ENCODE measurements at regions not wholly inside any gene's neighbourhood (a gene's known extent, or its start where the extent isn't known, plus 50 kb on each side); places are given as distances from the start of the nearest gene placed in this dataset.
"Not testable (repeated sequence)": the region's sequence is repeated elsewhere in the genome, so short reads cannot be mapped to it uniquely, and the experiment has no call there.

DNA sequence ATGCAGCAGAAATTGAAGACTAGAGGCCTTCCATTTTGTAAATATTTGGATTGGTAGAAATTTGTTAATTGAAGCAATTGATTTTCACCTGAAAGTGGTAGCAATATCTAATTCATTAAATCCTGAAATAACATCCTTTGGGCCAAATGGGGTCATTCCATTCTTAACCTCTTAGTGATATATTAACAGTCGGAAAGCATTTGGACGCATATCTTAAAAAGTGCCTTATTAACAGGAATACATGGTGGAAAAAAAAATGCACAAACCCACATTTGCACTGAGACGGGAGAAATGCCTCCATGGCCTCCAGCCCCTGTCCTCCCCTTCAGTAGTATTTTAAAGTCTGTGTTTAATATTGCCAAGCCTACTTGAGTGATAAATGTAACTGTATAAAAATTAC, 205.5 kb downstream of the TFAP2B start:
- no peaks in the 10 kb centered on the region for H3K36me3 ChIP-seq
- H3K9me3 ChIP-seq (replicated peaks), result no peaks in the 10 kb centered on the region
- H3K27ac ChIP-seq, result peak overlapping the region; percentile 56; the same call in 1 of the 2 replicates
- H3K27me3 ChIP-seq (replicated peaks), result no peaks in the 10 kb centered on the region
- no peak overlapping the region for H3K4me3 ChIP-seq
- no peak for DNase-seq (ENCODE audit: low read depth in 1 of 2, low spot score in 2 of 2)
- peaks cover 61% of the 10 kb centered on the region for H3K4me1 ChIP-seq (replicated peaks)

DNA sequence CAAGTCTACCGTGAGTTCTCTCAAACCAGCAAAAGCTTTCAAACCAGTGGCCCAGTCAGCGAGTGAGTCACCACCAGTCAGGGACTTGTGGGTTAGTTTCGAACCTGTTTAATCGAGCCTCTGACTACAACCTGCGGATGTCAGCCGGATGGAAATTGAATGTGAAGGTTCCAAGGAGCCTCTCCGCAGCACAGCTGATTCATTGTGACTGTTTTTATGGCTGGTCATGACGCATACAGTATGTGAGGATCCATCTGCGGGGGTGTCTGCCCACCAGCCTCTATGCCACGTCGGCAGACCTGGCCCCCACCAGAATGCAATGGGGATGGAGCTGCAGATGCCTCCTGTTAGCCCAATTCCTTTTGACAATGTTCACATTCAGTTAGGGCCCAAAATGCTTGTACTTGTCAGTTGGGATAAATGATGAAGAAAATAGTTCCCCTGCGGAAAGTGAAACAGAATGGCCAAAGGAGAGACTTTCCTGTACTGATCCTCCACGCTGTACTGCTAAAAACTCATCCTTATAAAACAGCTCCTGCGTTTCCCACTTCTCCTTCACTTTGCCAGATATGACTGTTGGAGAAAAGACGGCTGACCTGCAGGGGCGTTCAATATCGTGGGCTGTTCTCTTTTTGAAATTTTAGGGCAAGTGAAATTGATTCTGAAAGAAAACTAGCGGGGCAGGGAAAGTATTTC, 206.6 kb downstream of the TFAP2B start:
- peaks cover 72% of the 10 kb centered on the region for H3K4me1 ChIP-seq (replicated peaks)
- H3K4me3 ChIP-seq, result no peak overlapping the region
- H3K9me3 ChIP-seq (replicated peaks), result no peaks in the 10 kb centered on the region
- DNase-seq (ENCODE audit: low read depth in 1 of 2, low spot score in 2 of 2), result peak; percentile 76 to 79
- H3K27ac ChIP-seq, result peak overlapping the region; percentile 56
- H3K36me3 ChIP-seq, result no peaks in the 10 kb centered on the region
- no peaks in the 10 kb centered on the region for H3K27me3 ChIP-seq (replicated peaks)

- H3K4me1 ChIP-seq (replicated peaks), result peaks cover 66% of the 10 kb centered on the region
- H3K9me3 ChIP-seq (replicated peaks), result no peaks in the 10 kb centered on the region
- DNase-seq (ENCODE audit: low read depth in 1 of 2, low spot score in 2 of 2), result peak in 1 of 2 experiments; percentile 52
- H3K27ac ChIP-seq, result peak overlapping the region; percentile 83
- no peak overlapping the region for H3K4me3 ChIP-seq
- no peaks in the 10 kb centered on the region for H3K36me3 ChIP-seq
- no peaks in the 10 kb centered on the region for H3K27me3 ChIP-seq (replicated peaks)
These were observed 208.8 kb downstream of the TFAP2B start for GRCh38 chr6:51027283-51028065.

DNA sequence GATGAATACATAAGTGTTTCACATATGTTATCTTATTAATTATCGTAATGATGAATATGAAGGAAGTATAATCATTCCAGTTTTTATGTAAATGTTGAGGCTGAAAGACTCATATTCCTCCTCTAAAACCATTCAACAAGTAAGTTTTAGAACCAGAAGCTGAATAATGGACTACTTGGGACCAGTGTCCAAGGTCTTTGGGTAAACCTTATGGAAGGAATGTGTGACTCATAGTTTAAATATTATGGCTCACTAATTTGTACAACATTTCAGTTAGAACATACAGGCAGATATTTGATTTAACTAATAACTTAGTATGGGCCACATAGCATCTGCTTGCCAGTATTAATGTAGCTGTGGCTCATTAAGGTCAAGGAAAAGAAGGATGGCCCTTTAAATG, 209.6 kb downstream of the TFAP2B start:
- Histone ChIP-seq H3K27ac (peak overlapping the region; percentile 83), H3K4me3 (no peak overlapping the region), H3K4me1 (replicated peaks) (peaks cover 66% of the 10 kb centered on the region), H3K9me3 (replicated peaks) (no peaks in the 10 kb centered on the region), H3K27me3 (replicated peaks) (no peaks in the 10 kb centered on the region), H3K36me3 (no peaks in the 10 kb centered on the region)
- peak in 1 of 2 experiments; percentile 61 for DNase-seq (ENCODE audit: low read depth in 1 of 2, low spot score in 2 of 2)

GRCh38 chr6:51029561-51029960, 210.9 kb downstream of the TFAP2B start:
- no peaks in the 10 kb centered on the region for H3K36me3 ChIP-seq
- peak overlapping the region; percentile 83 for H3K27ac ChIP-seq
- no peaks in the 10 kb centered on the region for H3K9me3 ChIP-seq (replicated peaks)
- peak in 1 of 2 experiments; percentile 31 for DNase-seq (ENCODE audit: low read depth in 1 of 2, low spot score in 2 of 2)
- H3K4me1 ChIP-seq (replicated peaks), result peaks cover 55% of the 10 kb centered on the region
- H3K4me3 ChIP-seq, result no peak overlapping the region
- H3K27me3 ChIP-seq (replicated peaks), result no peaks in the 10 kb centered on the region

DNA sequence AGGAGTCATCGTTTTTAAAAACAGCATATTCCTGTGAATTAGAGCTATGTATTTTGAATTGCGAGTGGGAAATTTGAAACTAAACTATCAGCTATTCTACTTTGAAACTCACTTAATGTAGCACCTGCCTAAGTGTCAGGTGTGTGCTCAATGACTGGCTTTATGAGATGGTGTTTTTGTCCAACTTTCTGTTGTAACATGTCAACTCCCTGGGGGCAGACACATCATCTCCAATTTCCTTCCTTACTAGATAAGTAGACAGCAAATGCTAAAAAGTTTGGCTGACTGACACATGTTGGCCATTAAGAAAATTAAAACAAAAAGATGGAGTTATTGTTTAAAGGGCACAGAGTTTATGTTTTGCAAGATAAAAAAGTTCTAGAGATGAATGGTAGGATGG, 226.9 kb downstream of the TFAP2B start:
- H3K4me1 ChIP-seq (replicated peaks), result no peaks in the 10 kb centered on the region
- DNase-seq (ENCODE audit: low read depth in 1 of 2, low spot score in 2 of 2), result no peak
- no peak overlapping the region for H3K4me3 ChIP-seq
- H3K27ac ChIP-seq, result no peak overlapping the region
- no peaks in the 10 kb centered on the region for H3K27me3 ChIP-seq (replicated peaks)
- no peaks in the 10 kb centered on the region for H3K9me3 ChIP-seq (replicated peaks)
- no peaks in the 10 kb centered on the region for H3K36me3 ChIP-seq

- H3K4me3 ChIP-seq, result no peak overlapping the region
- DNase-seq (ENCODE audit: low read depth in 1 of 2, low spot score in 2 of 2), result no peak
- H3K36me3 ChIP-seq, result no peaks in the 10 kb centered on the region
- H3K4me1 ChIP-seq (replicated peaks), result no peaks in the 10 kb centered on the region
- no peak overlapping the region for H3K27ac ChIP-seq
- no peaks in the 10 kb centered on the region for H3K27me3 ChIP-seq (replicated peaks)
- H3K9me3 ChIP-seq (replicated peaks), result no peaks in the 10 kb centered on the region
These were observed 230.8 kb downstream of the TFAP2B start for GRCh38 chr6:51049288-51049982.

DNA sequence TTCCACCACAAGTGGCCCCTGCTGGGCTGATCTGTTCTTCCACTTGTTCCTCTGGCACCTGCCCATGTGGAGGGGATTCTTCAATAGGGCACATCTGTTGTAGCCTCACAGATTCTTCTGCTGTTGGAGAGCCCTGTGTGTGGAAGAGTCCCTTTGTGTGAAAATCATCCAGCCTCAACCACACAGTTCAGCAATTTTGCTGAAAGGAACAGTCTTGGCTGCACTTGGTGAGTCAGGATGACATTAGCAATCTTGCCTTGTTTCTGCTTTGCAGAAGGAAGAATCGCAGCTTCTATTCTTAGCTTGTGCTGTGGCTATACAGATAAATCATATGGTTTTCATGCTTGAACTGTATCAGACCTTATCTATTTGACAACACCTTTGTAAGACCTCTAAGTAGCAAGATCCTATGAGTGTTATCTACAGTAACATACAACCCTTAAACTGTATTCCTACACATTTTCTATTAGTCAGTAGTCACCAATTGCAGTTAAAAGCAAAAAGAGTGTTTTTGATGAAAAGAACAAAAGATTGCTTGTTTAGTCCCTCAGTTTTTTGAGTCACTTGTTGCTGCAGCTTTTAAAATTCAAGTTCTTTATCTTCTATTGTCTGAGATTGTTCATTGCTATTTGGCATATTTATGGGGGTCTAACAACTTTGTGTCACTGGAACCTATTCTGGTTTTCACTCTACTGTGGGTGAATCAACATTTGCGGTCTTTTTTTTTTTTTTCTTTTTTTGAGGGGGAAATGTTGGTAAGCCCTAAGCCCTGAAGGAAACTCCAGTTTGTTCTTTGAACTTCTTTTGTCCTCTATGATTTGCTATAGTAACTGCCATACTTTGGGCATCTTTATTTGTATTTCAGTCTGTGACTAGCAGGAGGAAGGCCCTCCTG, 231.6 kb downstream of the TFAP2B start:
- Histone ChIP-seq H3K4me1 (replicated peaks) (no peaks in the 10 kb centered on the region), H3K27ac (no peak overlapping the region), H3K27me3 (replicated peaks) (no peaks in the 10 kb centered on the region), H3K4me3 (no peak overlapping the region), H3K36me3 (no peaks in the 10 kb centered on the region), H3K9me3 (replicated peaks) (no peaks in the 10 kb centered on the region)
- DNase-seq (ENCODE audit: low read depth in 1 of 2, low spot score in 2 of 2), result no peak

GRCh38 chr6:51052716-51053115, 234.0 kb downstream of the TFAP2B start:
- H3K9me3 ChIP-seq (replicated peaks); H3K27ac ChIP-seq; H3K36me3 ChIP-seq; H3K4me3 ChIP-seq; DNase-seq (ENCODE audit: low read depth in 1 of 2, low spot score in 2 of 2); H3K27me3 ChIP-seq (replicated peaks); H3K4me1 ChIP-seq (replicated peaks): not testable (repeated sequence)

GRCh38 chr6:51055316-51055715, 236.6 kb downstream of the TFAP2B start:
- not testable (repeated sequence) for H3K9me3 ChIP-seq (replicated peaks); H3K27ac ChIP-seq; H3K4me3 ChIP-seq; H3K4me1 ChIP-seq (replicated peaks); DNase-seq (ENCODE audit: low read depth in 1 of 2, low spot score in 2 of 2); H3K36me3 ChIP-seq; H3K27me3 ChIP-seq (replicated peaks)

DNA sequence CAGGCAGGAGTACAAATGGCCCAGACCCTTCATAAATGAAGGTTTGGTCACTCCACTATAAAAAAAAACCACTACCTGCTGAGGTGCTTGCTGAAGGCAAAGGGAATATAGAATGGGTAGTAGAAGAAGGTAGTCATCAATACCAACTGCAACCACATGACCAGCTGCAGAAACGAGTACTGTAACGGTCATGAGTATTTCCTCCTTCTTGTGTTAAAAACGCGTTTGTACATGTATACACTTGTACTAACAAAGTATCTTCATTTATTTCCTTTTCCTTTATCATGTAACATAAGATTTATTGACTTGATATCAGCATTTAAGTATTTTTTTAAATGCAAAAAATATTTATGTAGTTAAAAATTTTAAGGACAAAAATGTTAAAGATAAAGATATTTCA, 238.6 kb downstream of the TFAP2B start:
- no peak for DNase-seq (ENCODE audit: low read depth in 1 of 2, low spot score in 2 of 2)
- Histone ChIP-seq H3K27me3 (replicated peaks) (no peaks in the 10 kb centered on the region), H3K4me3 (no peak overlapping the region), H3K9me3 (replicated peaks) (no peaks in the 10 kb centered on the region), H3K4me1 (replicated peaks) (no peaks in the 10 kb centered on the region), H3K36me3 (no peaks in the 10 kb centered on the region), H3K27ac (no peak overlapping the region)

GRCh38 chr6:51060262-51060762, 241.6 kb downstream of the TFAP2B start:
- Histone ChIP-seq H3K36me3 (no peaks in the 10 kb centered on the region), H3K4me3 (no peak overlapping the region), H3K9me3 (replicated peaks) (no peaks in the 10 kb centered on the region), H3K27me3 (replicated peaks) (no peaks in the 10 kb centered on the region), H3K27ac (no peak overlapping the region), H3K4me1 (replicated peaks) (no peaks in the 10 kb centered on the region)
- DNase-seq (ENCODE audit: low read depth in 1 of 2, low spot score in 2 of 2), result no peak

GRCh38 chr6:51062166-51062722, 243.6 kb downstream of the TFAP2B start:
- Histone ChIP-seq H3K4me1 (replicated peaks) (no peaks in the 10 kb centered on the region), H3K9me3 (replicated peaks) (no peaks in the 10 kb centered on the region), H3K36me3 (no peaks in the 10 kb centered on the region), H3K27ac (no peak overlapping the region), H3K27me3 (replicated peaks) (no peaks in the 10 kb centered on the region), H3K4me3 (no peak overlapping the region)
- DNase-seq (ENCODE audit: low read depth in 1 of 2, low spot score in 2 of 2), result no peak

Measured in SJSA1 (cell line).